MM.1S (cell line): ENCODE measurements at regions not wholly inside any gene's neighbourhood (a gene's known extent, or its start where the extent isn't known, plus 50 kb on each side); places are given as distances from the start of the nearest gene placed in this dataset.

Experiments
- DNase-seq: peaks from one replicate; pipeline ENCODE4 v3.0.0-alpha.2; 2015
- H2AFZ ChIP-seq: fragments of 300-600 bp; sonication (generic); 2 replicates; pipeline ENCODE4 v1.6.0; 2016; ENCODE audit warnings: antibody characterized with exemption, low read length
- H3F3A ChIP-seq: fragments of 300-600 bp; sonication (generic); 2 replicates; pipeline ENCODE4 v1.6.1; 2016; ENCODE audit warnings: mild to moderate bottlenecking, antibody characterized with exemption, low read length, moderate library complexity, mixed read lengths; ENCODE audit not compliant: insufficient read depth
- H3K27ac ChIP-seq: fragments of 300-600 bp; sonication (generic); 2 replicates; pipeline ENCODE4 v1.5.1; 2016; ENCODE audit warnings: mild to moderate bottlenecking, low read length
- H3K27me3 ChIP-seq: fragments of 300-600 bp; sonication (generic); replicated peaks from 2 replicates; pipeline ENCODE4 v1.6.0; 2016; ENCODE audit warnings: low read length; ENCODE audit not compliant: insufficient read depth
- H3K36me3 ChIP-seq: fragments of 300-600 bp; sonication (generic); replicated peaks from 2 replicates; pipeline ENCODE4 v1.6.1; 2016; ENCODE audit warnings: mild to moderate bottlenecking, low read length, mixed read lengths; ENCODE audit not compliant: insufficient read depth
- H3K4me1 ChIP-seq: fragments of 300-600 bp; sonication (generic); 2 replicates; pipeline ENCODE4 v1.6.1; 2016; ENCODE audit warnings: low read length, mixed read lengths
- H3K4me2 ChIP-seq: fragments of 300-600 bp; sonication (generic); 2 replicates; pipeline ENCODE4 v1.6.0; 2016; ENCODE audit warnings: low read depth, low read length
- H3K4me3 ChIP-seq: fragments of 300-600 bp; sonication (generic); 2 replicates; pipeline ENCODE4 v1.5.1; 2016; ENCODE audit warnings: low read length, mixed read lengths
- H3K79me2 ChIP-seq: fragments of 300-600 bp; sonication (generic); 2 replicates; pipeline ENCODE4 v1.6.1; 2016; ENCODE audit warnings: mixed run types, low read length, mixed read lengths
- H3K9ac ChIP-seq: fragments of 300-600 bp; sonication (generic); 2 replicates; pipeline ENCODE4 v1.6.1; 2016; ENCODE audit warnings: low read length, mixed read lengths
- H3K9me2 ChIP-seq: fragments of 300-600 bp; sonication (generic); replicated peaks from 2 replicates; pipeline ENCODE4 v1.6.1; 2016; ENCODE audit warnings: mild to moderate bottlenecking, low read length, mixed read lengths; ENCODE audit not compliant: insufficient read depth
- H3K9me3 ChIP-seq: fragments of 300-600 bp; sonication (generic); replicated peaks from 2 replicates; pipeline ENCODE4 v1.6.1; 2016; ENCODE audit warnings: mild to moderate bottlenecking, low read length, mixed read lengths; ENCODE audit not compliant: insufficient read depth
- H4K20me1 ChIP-seq: fragments of 300-600 bp; sonication (generic); 2 replicates; pipeline ENCODE4 v1.6.1; 2016; ENCODE audit warnings: mild to moderate bottlenecking, low read length, moderate library complexity, mixed read lengths; ENCODE audit not compliant: insufficient read depth
- CTCF ChIP-seq: fragments of 300-600 bp; sonication (generic); IDR thresholded peaks from 2 replicates; pipeline ENCODE4 v1.5.1; 2016; ENCODE audit warnings: antibody characterized with exemption, low read length, mixed read lengths
- EZH2 ChIP-seq: fragments of 300-600 bp; sonication (generic); optimal IDR thresholded peaks from 2 replicates; pipeline ENCODE3; 2017; ENCODE audit warnings: low read depth, mild to moderate bottlenecking, antibody characterized with exemption, low read length, mixed read lengths
- EZH2phosphoT487 ChIP-seq: fragments of 300-600 bp; sonication (generic); IDR thresholded peaks from 2 replicates; pipeline ENCODE4 v1.6.1; 2018; ENCODE audit warnings: antibody characterized with exemption, low read length

- no peak overlapping the region for H3K4me2 ChIP-seq
- H2AFZ ChIP-seq = no peak overlapping the region
- DNase-seq = no peak
- H3K27me3 ChIP-seq = no peaks in the 10 kb centered on the region
- H3K9ac ChIP-seq = no peak overlapping the region
- H3K36me3 ChIP-seq = no peaks in the 10 kb centered on the region
- no peak overlapping the region for H3K27ac ChIP-seq
- no peaks in the 10 kb centered on the region for H3K79me2 ChIP-seq
- no peaks in the 10 kb centered on the region for H4K20me1 ChIP-seq
- TF ChIP-seq EZH2phosphoT487 (no peak), EZH2 (no peak), CTCF (no peak)
- no peaks in the 10 kb centered on the region for H3K9me3 ChIP-seq
- no peak overlapping the region for H3K4me3 ChIP-seq
- H3F3A ChIP-seq = no peaks in the 10 kb centered on the region
- H3K4me1 ChIP-seq = no peaks in the 10 kb centered on the region
- H3K9me2 ChIP-seq = no peaks in the 10 kb centered on the region
Measured at GRCh38 chr10:45534572-45534971, 138.0 kb downstream of the ZFAND4 start.

GRCh38 chr10:45532480-45532879, 140.1 kb downstream of the ZFAND4 start:
- no peak overlapping the region for H3K4me3 ChIP-seq
- no peak for TF ChIP-seq CTCF
- no peak for TF ChIP-seq EZH2
- TF ChIP-seq EZH2phosphoT487 = no peak
- H4K20me1 ChIP-seq = no peaks in the 10 kb centered on the region
- H3K9me2 ChIP-seq = no peaks in the 10 kb centered on the region
- H3K36me3 ChIP-seq = no peaks in the 10 kb centered on the region
- H3K4me2 ChIP-seq = no peak overlapping the region
- no peaks in the 10 kb centered on the region for H3K79me2 ChIP-seq
- H3K9me3 ChIP-seq = no peaks in the 10 kb centered on the region
- no peaks in the 10 kb centered on the region for H3F3A ChIP-seq
- no peak overlapping the region for H3K27ac ChIP-seq
- H2AFZ ChIP-seq = no peak overlapping the region
- no peaks in the 10 kb centered on the region for H3K4me1 ChIP-seq
- no peak overlapping the region for H3K9ac ChIP-seq
- H3K27me3 ChIP-seq = no peaks in the 10 kb centered on the region
- no peak for DNase-seq

- no peaks in the 10 kb centered on the region for H4K20me1 ChIP-seq
Measured at GRCh38 chr10:45526309-45526905, 146.2 kb downstream of the ZFAND4 start.

More at GRCh38 chr10:45526309-45526905, 146.2 kb downstream of the ZFAND4 start:
- Histone ChIP-seq H3K27me3 (no peaks in the 10 kb centered on the region), H3K9me2 (no peaks in the 10 kb centered on the region), H3K79me2 (0 out of 2 replicates have a peak, but pooled peaks cover 5% of the 10 kb centered on the region), H3K36me3 (no peaks in the 10 kb centered on the region), H3K9ac (no peak overlapping the region), H3K27ac (no peak overlapping the region), H3F3A (no peaks in the 10 kb centered on the region), H3K4me2 (no peak overlapping the region), H3K9me3 (no peaks in the 10 kb centered on the region), H2AFZ (no peak overlapping the region), H3K4me3 (no peak overlapping the region), H3K4me1 (no peaks in the 10 kb centered on the region)
- TF ChIP-seq EZH2 (no peak), EZH2phosphoT487 (no peak), CTCF (no peak)
- no peak for DNase-seq
